Epithelial cell of esophagus (primary cell): ENCODE measurements at regions not wholly inside any gene's neighbourhood (a gene's known extent, or its start where the extent isn't known, plus 50 kb on each side); places are given as distances from the start of the nearest gene placed in this dataset.
A peak's percentile ranks its signal among the peaks of the same experiment; 100 is the strongest.

Source experiments
- DNase-seq: peaks from one replicate; pipeline ENCODE4 v3.0.0; 2010; ENCODE audit warnings: low read depth
- H3K4me3 ChIP-seq: 2 replicates; pipeline ENCODE4 v1.5.1; 2011; ENCODE audit warnings: mild to moderate bottlenecking, low read length, control low read depth
- TF ChIP-seq, protein P1 (sequence below): IDR thresholded peaks from 2 replicates; pipeline ENCODE4 v1.5.1; 2011; ENCODE audit warnings: low read depth, mild to moderate bottlenecking, low read length, control low read depth, inconsistent platforms; ENCODE audit not compliant: insufficient read depth; ENCODE audit errors: missing control alignments

DNA sequence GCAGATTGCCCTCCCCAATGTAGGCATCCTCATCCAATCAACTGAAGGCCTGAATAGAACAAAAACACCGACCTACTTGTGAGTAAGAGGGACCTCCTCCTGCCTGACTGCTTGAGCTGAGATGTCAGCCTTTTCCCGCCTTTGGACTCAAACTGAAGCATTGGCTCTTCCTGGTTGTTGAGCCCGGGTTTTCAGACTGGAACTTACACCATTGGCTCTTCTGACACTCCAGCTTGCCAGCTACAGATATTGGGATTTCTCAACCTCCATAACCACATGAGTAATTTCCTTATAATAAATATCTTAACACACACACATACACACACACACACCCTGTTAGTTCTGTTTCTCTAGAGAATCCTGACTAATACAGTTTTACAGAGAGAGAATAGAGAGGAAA, 173.4 kb upstream of the NTF3 start:
- TF ChIP-seq, protein P1, sequence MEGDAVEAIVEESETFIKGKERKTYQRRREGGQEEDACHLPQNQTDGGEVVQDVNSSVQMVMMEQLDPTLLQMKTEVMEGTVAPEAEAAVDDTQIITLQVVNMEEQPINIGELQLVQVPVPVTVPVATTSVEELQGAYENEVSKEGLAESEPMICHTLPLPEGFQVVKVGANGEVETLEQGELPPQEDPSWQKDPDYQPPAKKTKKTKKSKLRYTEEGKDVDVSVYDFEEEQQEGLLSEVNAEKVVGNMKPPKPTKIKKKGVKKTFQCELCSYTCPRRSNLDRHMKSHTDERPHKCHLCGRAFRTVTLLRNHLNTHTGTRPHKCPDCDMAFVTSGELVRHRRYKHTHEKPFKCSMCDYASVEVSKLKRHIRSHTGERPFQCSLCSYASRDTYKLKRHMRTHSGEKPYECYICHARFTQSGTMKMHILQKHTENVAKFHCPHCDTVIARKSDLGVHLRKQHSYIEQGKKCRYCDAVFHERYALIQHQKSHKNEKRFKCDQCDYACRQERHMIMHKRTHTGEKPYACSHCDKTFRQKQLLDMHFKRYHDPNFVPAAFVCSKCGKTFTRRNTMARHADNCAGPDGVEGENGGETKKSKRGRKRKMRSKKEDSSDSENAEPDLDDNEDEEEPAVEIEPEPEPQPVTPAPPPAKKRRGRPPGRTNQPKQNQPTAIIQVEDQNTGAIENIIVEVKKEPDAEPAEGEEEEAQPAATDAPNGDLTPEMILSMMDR, result no peak
- DNase-seq, result peak; percentile 38

DNA sequence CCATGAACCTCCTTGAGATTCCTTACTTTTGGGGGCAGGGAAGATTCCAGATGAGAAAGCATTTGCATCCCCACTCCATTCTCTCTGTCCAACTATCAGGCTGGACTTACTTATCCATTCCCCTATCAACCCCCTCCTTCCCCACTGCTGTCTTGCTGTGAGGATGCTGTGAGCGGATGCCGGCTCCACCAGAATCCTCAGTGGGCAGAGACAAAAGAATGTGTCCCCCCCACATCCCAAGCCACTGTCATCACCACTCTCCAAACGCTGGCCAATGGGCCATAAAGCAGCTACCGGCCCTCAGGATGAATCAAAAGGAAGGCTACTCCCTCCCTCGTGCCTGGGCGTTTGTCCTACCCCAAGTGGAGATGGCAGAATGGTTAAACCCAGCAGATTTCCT, 173.0 kb upstream of the NTF3 start:
- DNase-seq, result no peak
- TF ChIP-seq, protein P1, result no peak
- H3K4me3 ChIP-seq, result no peak overlapping the region

More for the DNA sequence above, 173.4 kb upstream of the NTF3 start:
- no peak overlapping the region for H3K4me3 ChIP-seq

DNA sequence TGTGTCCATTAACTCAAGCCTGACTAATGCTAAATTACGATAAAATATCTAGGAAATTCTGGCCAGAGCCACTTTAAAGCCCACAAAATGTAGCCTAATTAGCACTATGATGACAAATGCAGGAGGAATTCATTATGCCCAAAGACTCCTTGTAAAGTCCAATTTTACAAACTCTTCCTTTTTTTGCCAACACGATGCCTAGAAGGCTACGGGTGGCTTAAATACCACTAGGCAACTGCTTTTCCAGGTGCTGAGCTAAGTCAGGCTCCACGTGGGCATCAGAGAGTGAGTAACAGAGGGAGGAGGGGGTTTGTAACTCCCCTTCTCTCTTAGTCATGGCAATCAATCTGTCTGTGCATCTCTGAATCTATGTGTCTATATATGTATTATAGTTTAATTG, 172.4 kb upstream of the NTF3 start:
- H3K4me3 ChIP-seq, result no peak overlapping the region
- DNase-seq, result no peak
- TF ChIP-seq, protein P1, result no peak

DNA sequence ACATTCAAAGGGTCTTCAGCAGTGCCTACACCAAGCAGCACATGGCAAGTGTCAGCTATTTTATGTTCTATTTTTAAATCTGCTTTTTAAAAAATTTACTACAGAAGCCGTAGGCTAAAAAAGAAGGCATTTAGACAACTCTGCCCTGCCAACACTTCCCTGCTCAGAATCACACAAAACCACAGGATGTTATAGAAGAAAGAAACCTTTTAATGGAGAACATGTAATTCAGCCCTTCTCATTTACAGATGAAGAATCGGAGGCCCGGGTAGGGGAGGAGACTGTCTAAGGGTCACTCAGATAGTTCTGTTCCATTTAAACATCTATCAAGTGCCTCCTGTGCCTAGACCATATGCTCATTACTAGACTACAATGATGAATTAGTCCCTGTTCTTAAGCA, 171.8 kb upstream of the NTF3 start:
- TF ChIP-seq, protein P1, result no peak
- no peak for DNase-seq
- H3K4me3 ChIP-seq, result no peak overlapping the region

DNA sequence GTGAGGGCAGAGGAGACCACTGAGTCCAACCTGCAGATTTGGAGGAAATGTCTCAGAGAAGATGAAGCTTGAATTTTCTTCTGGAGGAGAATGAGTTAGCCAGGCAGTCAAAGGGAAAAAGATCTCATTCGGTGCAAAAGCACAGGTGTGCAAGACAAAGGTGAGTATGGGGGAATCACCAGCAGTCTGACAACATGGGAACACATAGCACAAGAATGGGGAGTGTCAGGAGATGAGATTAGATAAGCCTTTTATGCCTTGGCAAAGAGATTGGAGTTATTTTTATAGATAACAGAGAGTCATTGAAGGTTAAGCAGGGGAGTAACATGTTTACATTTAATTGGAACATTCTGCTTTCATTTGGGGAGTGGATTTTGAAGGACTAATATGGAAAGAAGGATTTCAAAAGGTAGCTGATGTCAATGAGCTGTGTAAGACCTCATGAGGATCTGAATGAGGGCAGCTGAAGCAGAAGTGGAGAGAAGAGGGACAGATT, 171.3 kb upstream of the NTF3 start:
- no peak for DNase-seq
- TF ChIP-seq, protein P1, result no peak
- H3K4me3 ChIP-seq, result no peak overlapping the region

DNA sequence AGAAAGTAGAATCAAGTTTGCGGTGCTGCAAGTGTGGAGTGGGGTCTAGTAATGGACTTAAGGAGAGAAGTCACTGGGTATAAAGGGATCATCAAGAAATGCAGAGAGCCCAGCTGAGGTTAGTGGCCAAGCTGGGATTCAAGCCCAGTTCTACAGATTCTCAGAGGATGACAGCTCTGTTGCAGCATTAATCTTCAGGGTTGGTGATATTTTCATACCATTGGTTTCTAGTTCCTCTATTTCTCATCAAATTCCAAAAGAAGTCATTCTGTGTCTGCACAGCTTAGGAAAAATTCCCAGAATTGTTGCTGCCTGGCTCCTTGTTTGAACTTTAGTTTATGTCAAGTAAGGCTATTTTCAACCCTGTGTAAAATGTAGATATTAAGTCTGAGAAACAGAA, 169.5 kb upstream of the NTF3 start:
- H3K4me3 ChIP-seq, result no peak overlapping the region
- TF ChIP-seq, protein P1, result no peak
- DNase-seq, result no peak

DNA sequence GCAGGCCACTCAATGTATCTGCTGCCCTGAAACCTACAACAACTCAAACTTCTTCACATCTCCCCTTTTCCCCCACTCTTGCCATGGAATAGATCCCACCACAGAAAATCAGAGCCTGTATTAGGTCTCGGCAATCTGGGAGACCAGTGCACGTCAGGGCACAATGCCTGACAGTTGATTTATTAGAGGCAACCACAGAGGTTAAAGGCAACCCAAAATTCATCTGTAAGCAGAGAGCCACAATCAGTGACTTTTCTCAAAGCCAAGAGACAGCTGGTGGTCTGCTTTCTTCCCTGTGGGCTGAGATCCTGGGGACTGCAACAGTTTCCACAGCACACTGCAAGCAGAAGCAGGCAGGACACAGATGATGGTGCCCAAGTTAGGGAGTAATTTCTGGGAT, 169.0 kb upstream of the NTF3 start:
- TF ChIP-seq, protein P1, result no peak
- no peak overlapping the region for H3K4me3 ChIP-seq
- no peak for DNase-seq
